Rectal smooth muscle tissue (tissue), 1 donor: ENCODE measurements at regions not wholly inside any gene's neighbourhood (a gene's known extent, or its start where the extent isn't known, plus 50 kb on each side); places are given as distances from the start of the nearest gene placed in this dataset.

Source experiments
- H3K27ac ChIP-seq: one replicate; pipeline ENCODE4 v1.7.0; 2013; ENCODE audit warnings: low read depth, low read length, inconsistent platforms
- H3K27me3 ChIP-seq: one replicate; pipeline ENCODE4 v1.7.0; 2013; ENCODE audit warnings: low read length; ENCODE audit not compliant: control insufficient read depth, insufficient read depth
- H3K36me3 ChIP-seq: one replicate; pipeline ENCODE4 v1.7.0; 2013; ENCODE audit warnings: low read length; ENCODE audit not compliant: control insufficient read depth, insufficient read depth
- H3K4me1 ChIP-seq: one replicate; pipeline ENCODE4 v1.7.0; 2013; ENCODE audit warnings: low read length; ENCODE audit not compliant: control insufficient read depth, insufficient read depth
- H3K4me3 ChIP-seq: one replicate; pipeline ENCODE4 v1.7.0; 2013; ENCODE audit warnings: low read length
- H3K9ac ChIP-seq: one replicate; pipeline ENCODE4 v1.7.0; 2013; ENCODE audit warnings: low read length

DNA sequence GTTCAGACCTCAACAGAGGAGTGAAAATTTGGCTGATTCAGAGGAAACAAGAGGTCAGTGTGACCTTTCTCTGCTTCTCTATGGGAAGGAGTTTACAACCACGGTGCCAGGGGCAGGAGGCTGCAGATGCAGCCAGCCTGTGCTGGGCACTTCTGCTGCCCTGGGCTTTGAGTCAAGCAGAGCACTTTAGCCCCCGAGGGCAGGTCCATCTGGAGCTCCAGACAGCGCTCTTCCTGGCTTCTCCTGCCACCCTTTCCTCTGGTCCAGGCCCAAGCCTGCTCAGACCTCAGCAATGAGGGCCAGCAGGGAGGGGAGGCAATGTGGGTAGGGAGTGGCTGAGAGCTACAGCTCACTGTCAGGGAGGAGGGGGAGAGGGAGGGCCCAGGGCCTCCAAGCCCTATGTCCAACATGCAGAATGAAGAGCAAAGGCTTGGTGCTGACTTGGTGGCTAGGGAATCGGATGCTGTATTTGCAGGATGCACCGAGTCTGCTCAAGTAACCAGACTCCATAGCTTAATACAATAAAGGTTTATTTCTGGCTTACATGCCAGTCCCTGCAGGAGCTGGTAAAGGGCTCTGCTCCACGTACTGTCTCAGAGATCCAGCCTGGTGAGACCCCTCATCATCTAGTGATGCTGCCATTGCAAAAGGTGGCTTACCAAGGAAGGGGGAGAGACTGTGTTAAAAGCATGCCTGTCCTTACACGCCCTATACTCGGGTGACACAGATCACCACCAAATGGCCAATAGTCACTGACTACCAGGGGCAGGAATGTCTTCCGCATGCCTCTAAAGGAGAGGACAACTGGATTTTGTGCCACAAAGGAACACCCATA is 481.6 kb downstream of the RPS24 start:
- H3K36me3 ChIP-seq, result no peaks in the 10 kb centered on the region
- no peak overlapping the region for H3K9ac ChIP-seq
- peaks cover 52% of the 10 kb centered on the region for H3K4me1 ChIP-seq
- H3K4me3 ChIP-seq, result no peak overlapping the region
- H3K27ac ChIP-seq, result peak overlapping the region; percentile 70
- H3K27me3 ChIP-seq, result no peaks in the 10 kb centered on the region

- Histone ChIP-seq H3K9ac (no peak overlapping the region), H3K36me3 (no peaks in the 10 kb centered on the region), H3K27me3 (no peaks in the 10 kb centered on the region), H3K4me1 (peaks cover 49% of the 10 kb centered on the region), H3K4me3 (no peak overlapping the region), H3K27ac (peak overlapping the region; percentile 70)
Observed at GRCh38 chr10:78515873-78516153, 482.1 kb downstream of the RPS24 start.

DNA sequence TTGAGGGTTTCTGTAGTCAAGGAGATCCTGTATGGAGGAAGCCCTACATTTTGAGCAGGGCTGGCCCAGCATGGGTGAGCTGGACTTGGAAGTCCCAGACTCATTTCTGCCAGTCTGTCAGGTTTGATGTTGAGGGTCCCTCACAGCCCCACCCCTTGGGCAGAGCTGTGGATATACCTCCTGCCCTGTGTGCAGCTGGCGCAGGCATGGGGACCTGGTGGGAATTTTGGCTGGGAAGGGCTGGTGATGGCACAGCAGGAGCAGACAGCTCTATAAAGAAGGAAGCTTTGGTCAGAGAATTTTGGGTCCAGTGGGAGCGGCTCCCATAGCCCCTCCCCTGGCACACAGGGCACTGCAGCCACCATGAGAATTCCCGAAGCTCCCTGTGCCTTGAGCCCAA is 482.6 kb downstream of the RPS24 start:
- H3K27ac ChIP-seq, result peak overlapping the region; percentile 70
- peaks cover 45% of the 10 kb centered on the region for H3K4me1 ChIP-seq
- no peak overlapping the region for H3K4me3 ChIP-seq
- no peaks in the 10 kb centered on the region for H3K27me3 ChIP-seq
- H3K36me3 ChIP-seq, result no peaks in the 10 kb centered on the region
- H3K9ac ChIP-seq, result no peak overlapping the region

DNA sequence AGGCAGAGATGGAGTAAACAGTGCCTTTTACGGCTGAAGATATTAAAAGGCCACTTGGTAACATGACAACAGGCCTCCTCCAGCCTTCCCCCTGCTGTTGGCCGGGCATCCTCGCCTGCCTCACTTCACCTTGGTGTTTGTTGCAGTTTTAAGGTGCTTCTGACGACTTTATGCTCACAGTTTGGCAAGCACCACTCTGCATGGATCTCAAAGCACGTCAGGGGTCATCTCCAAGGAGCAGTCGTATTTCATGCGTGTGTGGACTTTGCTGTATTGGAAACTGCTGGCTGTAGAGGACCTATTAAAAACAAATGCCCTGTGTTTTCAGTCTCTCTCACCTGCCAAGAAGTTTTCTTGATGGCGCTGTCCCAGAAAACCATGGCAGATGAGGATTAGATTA is 483.1 kb downstream of the RPS24 start:
- no peaks in the 10 kb centered on the region for H3K36me3 ChIP-seq
- H3K9ac ChIP-seq, result no peak overlapping the region
- H3K4me1 ChIP-seq, result peaks cover 41% of the 10 kb centered on the region
- H3K27ac ChIP-seq, result peak overlapping the region; percentile 70
- H3K27me3 ChIP-seq, result no peaks in the 10 kb centered on the region
- H3K4me3 ChIP-seq, result no peak overlapping the region

DNA sequence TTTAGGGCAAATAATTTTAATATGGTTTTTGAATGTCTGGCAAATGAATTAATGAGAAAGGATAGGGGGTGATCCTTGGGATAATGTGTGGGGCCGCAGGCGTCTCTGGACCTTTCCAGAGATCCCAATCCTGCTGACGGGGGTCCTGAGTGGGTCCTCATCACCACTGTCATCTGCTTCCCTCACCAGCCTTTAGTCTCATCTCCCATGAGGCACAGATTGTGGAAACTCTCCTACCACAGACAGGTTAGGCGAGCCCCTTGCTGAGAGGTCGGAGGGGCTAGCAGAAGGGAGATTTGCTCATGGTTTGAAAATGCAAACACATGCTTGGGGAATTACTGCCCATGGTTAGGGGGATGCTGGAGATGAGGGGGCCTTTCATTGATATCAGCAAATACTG is 484.6 kb downstream of the RPS24 start:
- Histone ChIP-seq H3K36me3 (no peaks in the 10 kb centered on the region), H3K4me3 (no peak overlapping the region), H3K9ac (no peak overlapping the region), H3K27me3 (no peaks in the 10 kb centered on the region), H3K27ac (no peak overlapping the region), H3K4me1 (peaks cover 32% of the 10 kb centered on the region)

DNA sequence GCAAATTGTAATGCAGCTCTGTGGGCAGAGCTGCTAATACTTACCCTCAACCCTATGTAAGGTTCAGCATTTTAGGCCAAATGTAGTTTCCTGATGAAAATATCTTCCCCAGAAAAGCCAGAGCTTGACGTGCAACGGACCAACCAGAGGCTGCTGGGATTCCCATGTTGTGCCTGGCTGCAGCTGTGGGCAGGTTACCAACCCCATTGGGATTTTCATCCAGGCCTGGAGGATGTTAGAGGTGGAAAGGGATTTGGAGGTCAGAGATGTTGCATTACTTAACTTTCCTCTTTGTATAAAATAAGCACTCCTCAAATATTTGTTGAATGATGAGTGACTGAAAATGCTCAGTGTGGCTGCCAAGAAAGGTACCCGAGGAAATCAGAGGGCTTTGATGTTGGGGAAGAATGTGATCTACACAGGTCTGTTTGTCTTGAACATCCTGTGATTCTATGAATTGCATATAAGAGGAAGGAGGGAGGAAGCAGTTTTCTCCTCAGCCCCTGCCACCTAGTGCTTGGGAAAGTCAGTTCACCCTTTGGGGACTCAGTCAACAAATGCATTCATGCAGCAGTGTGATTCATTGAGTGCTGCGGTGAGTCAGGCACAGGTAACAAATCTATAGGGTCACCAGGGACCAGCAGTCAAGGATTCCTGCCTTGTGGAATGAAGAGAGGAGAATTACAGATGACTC is 487.2 kb downstream of the RPS24 start:
- H3K4me1 ChIP-seq, result peaks cover 19% of the 10 kb centered on the region
- no peak overlapping the region for H3K9ac ChIP-seq
- H3K36me3 ChIP-seq, result no peaks in the 10 kb centered on the region
- no peak overlapping the region for H3K27ac ChIP-seq
- H3K4me3 ChIP-seq, result no peak overlapping the region
- no peaks in the 10 kb centered on the region for H3K27me3 ChIP-seq

DNA sequence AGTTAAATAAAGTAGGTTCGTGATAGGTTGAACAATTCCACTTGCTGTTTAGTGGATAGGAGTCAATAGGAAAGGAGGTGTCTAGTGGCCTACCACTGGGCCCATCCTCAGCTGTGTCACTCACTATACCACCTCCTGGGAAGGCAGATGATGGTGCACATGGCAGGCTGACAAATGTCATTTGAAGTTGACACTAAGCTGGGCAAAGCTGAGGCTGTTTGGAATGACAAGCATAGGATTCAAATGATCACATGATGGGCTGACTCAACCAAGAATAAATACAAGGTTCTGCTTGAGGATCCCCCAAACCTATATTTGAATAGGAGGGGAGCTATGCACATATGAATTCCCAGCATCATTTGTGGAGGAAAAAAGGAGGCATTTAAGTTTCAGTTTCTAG is 489.8 kb downstream of the RPS24 start:
- H3K4me1 ChIP-seq, result peaks cover 3% of the 10 kb centered on the region
- H3K27ac ChIP-seq, result no peak overlapping the region

DNA sequence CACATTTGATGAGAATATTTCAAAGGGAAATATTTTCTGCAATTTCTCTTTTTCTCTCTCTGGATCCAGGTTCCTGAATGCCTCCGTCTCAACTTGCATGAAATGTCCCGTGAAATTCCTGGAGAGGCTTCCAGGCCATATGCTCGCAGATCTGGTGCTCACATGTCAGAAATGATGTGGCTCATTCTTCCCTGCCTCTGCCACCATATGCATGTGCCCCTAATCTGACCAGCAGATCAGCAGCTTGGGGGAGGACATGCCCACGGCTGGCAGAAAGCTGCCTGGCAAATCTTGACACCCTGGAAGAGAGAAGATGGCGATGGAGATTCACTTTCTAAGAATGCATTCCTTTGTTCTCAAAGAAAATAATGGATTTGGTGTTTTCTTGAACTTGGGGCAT is 490.7 kb downstream of the RPS24 start:
- no peak overlapping the region for H3K4me3 ChIP-seq
- H3K27ac ChIP-seq, result no peak overlapping the region
- peaks cover 3% of the 10 kb centered on the region for H3K4me1 ChIP-seq
- no peaks in the 10 kb centered on the region for H3K27me3 ChIP-seq
- no peak overlapping the region for H3K9ac ChIP-seq
- H3K36me3 ChIP-seq, result no peaks in the 10 kb centered on the region

More for the DNA sequence above, 489.8 kb downstream of the RPS24 start:
- Histone ChIP-seq H3K9ac (no peak overlapping the region), H3K36me3 (no peaks in the 10 kb centered on the region), H3K27me3 (no peaks in the 10 kb centered on the region), H3K4me3 (no peak overlapping the region)

DNA sequence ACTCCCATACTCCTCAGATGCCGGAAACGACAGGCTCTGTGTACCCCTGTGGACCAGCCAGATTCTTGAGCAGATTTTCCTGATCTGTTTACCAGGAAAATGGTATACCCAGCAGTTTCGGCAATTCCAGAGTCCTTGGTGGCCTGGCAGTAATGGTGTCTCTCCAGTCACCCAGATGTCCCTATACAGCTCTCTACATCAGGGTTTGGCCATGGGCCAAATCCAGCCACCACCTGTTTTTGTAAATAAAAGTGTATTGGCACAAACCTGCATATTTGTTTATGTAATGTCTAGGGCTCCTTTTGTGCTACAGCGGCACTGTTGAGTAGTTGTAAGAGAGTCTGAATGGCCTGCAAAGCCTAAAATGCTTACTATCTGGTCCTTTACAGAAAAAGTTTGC is 491.3 kb downstream of the RPS24 start:
- Histone ChIP-seq H3K4me1 (peaks cover 3% of the 10 kb centered on the region), H3K27me3 (no peaks in the 10 kb centered on the region), H3K4me3 (no peak overlapping the region), H3K27ac (no peak overlapping the region), H3K9ac (no peak overlapping the region), H3K36me3 (no peaks in the 10 kb centered on the region)

DNA sequence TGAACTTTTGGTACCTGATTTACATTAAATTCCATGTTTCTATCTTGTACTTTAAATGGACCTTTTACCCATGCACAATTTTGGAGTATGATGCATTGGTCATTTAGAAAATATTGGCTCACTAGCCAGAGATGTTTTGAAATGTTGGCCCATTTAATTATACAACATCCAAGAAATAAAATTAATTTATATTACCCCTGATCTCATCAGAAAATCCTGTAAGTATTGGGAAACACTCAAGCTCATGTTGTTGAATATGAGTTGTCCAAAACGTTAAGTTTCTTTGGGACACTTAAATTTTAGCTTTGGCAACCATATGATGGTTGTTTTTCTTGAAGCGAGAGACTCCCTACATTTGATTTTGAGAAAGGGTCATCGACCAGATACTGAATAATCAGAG is 492.7 kb downstream of the RPS24 start:
- H3K4me1 ChIP-seq, result no peaks in the 10 kb centered on the region
- no peaks in the 10 kb centered on the region for H3K36me3 ChIP-seq
- no peak overlapping the region for H3K4me3 ChIP-seq
- no peaks in the 10 kb centered on the region for H3K27me3 ChIP-seq
- H3K27ac ChIP-seq, result no peak overlapping the region
- H3K9ac ChIP-seq, result no peak overlapping the region

DNA sequence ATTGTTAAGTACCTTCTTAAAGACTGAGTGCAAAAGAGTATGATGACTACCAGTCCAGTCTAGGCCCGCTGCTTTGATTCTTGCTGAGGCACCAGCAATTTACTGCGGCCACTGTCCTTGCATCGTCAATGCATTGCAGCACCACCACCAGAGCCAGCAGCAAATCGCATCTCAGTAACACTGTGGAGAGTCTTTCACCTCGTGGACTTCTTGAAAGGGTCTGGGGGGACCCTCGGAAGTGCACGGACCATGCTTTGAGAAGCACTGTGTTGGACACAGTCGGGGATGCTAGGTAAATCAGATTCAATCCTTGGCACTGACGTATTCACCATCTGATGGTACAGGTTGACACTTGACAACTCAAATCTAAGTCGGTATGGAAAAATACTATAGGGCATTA is 493.6 kb downstream of the RPS24 start:
- Histone ChIP-seq H3K27me3 (no peaks in the 10 kb centered on the region), H3K9ac (no peak overlapping the region), H3K4me1 (no peaks in the 10 kb centered on the region), H3K4me3 (no peak overlapping the region), H3K27ac (no peak overlapping the region), H3K36me3 (no peaks in the 10 kb centered on the region)

GRCh38 chr10:78528749-78529204 is 495.1 kb downstream of the RPS24 start:
- no peak overlapping the region for H3K4me3 ChIP-seq
- H3K27me3 ChIP-seq, result no peaks in the 10 kb centered on the region
- no peak overlapping the region for H3K9ac ChIP-seq
- H3K36me3 ChIP-seq, result no peaks in the 10 kb centered on the region
- no peak overlapping the region for H3K27ac ChIP-seq
- no peaks in the 10 kb centered on the region for H3K4me1 ChIP-seq

DNA sequence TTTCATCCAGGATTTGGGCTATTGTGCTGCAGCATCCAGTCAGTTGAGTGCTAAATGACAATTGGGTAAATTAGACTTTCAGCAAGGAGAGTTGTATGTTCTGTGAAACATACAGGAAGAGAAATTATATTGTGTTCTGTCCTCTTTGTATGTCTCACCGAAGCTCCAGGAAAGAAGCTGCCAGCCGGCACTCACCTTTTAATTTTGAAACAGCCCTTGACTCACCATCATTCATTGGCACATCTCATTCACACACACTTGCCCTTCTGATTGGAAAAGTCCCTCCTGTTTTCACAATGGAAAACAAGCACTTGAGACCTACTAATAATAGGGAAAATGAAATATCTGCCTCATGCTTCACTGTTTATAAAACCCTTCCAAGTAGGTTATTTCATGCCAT is 495.6 kb downstream of the RPS24 start:
- no peaks in the 10 kb centered on the region for H3K36me3 ChIP-seq
- H3K27me3 ChIP-seq, result no peaks in the 10 kb centered on the region
- no peak overlapping the region for H3K9ac ChIP-seq
- no peaks in the 10 kb centered on the region for H3K4me1 ChIP-seq
- no peak overlapping the region for H3K4me3 ChIP-seq
- H3K27ac ChIP-seq, result no peak overlapping the region
